ENCODE measurements at regions not wholly inside any gene's neighbourhood (a gene's known extent, or its start where the extent isn't known, plus 50 kb on each side); places are given as distances from the start of the nearest gene placed in this dataset.
"Not testable (repeated sequence)": the region's sequence is repeated elsewhere in the genome, so short reads cannot be mapped to it uniquely, and the experiment has no call there.

GRCh38 chr12:37666069-37666781 lies 650.3 kb upstream of the ALG10B start:
- Mint-ChIP-seq H3K4me1 (no peaks in the 10 kb centered on the region), H3K4me3 (no peak overlapping the region), H3K36me3 (no peaks in the 10 kb centered on the region), H3K9me3 (peaks cover 5 to 25% (median 11%) of the 10 kb centered on the region in 7 donors), H3K27ac (no peak overlapping the region), H3K27me3 (no peaks in the 10 kb centered on the region)
- ATAC-seq (ENCODE audit: low read depth in 2 of 2) = no peak
- DNase-seq = no peak

GRCh38 chr12:37668557-37668956 lies 648.0 kb upstream of the ALG10B start:
- H3K9me3 Mint-ChIP-seq = peaks cover 2 to 15% (median 10%) of the 10 kb centered on the region in 7 donors
- H3K27ac Mint-ChIP-seq; DNase-seq; ATAC-seq (ENCODE audit: low read depth in 2 of 2); H3K36me3 Mint-ChIP-seq; H3K4me1 Mint-ChIP-seq; H3K27me3 Mint-ChIP-seq; H3K4me3 Mint-ChIP-seq: not testable (repeated sequence)

- ATAC-seq (ENCODE audit: low read depth in 2 of 2) = no peak
- no peaks in the 10 kb centered on the region for H3K36me3 Mint-ChIP-seq
- no peaks in the 10 kb centered on the region for H3K4me1 Mint-ChIP-seq
- no peak for DNase-seq
- H3K4me3 Mint-ChIP-seq = no peak overlapping the region
- no peak overlapping the region for H3K27ac Mint-ChIP-seq
- H3K9me3 Mint-ChIP-seq = peaks cover 0 to 8% (median 0%) of the 10 kb centered on the region in 7 donors
- no peaks in the 10 kb centered on the region for H3K27me3 Mint-ChIP-seq
These were observed 643.8 kb upstream of the ALG10B start for GRCh38 chr12:37672655-37673260.

- Mint-ChIP-seq H3K4me1 (no peaks in the 10 kb centered on the region), H3K4me3 (no peak overlapping the region), H3K36me3 (no peaks in the 10 kb centered on the region), H3K27me3 (no peaks in the 10 kb centered on the region), H3K9me3 (peaks cover 0 to 26% (median 19%) of the 10 kb centered on the region in 7 donors), H3K27ac (no peak overlapping the region)
- ATAC-seq (ENCODE audit: low read depth in 2 of 2) = no peak
- DNase-seq = no peak
These were observed 595.7 kb upstream of the ALG10B start for GRCh38 chr12:37720846-37721245.

GRCh38 chr12:37733856-37734255 lies 582.7 kb upstream of the ALG10B start:
- H3K27ac Mint-ChIP-seq = no peak overlapping the region
- no peak for DNase-seq
- H3K9me3 Mint-ChIP-seq = peaks cover 0 to 74% (median 35%) of the 10 kb centered on the region in 7 donors
- H3K27me3 Mint-ChIP-seq = no peaks in the 10 kb centered on the region
- no peaks in the 10 kb centered on the region for H3K36me3 Mint-ChIP-seq
- H3K4me1 Mint-ChIP-seq = no peaks in the 10 kb centered on the region
- no peak overlapping the region for H3K4me3 Mint-ChIP-seq
- ATAC-seq (ENCODE audit: low read depth in 2 of 2) = no peak
